ENCODE measurements at regions not wholly inside any gene's neighbourhood (a gene's known extent, or its start where the extent isn't known, plus 50 kb on each side); places are given as distances from the start of the nearest gene placed in this dataset.
"Not testable (repeated sequence)": the region's sequence is repeated elsewhere in the genome, so short reads cannot be mapped to it uniquely, and the experiment has no call there.

GRCh38 chr3:178095522-178095921 lies 440.7 kb upstream of the KCNMB2 start:
- DNase-seq = no peak

GRCh38 chr3:178096955-178097354 lies 439.3 kb upstream of the KCNMB2 start:
- no peak for DNase-seq

GRCh38 chr3:178097576-178097975 lies 438.7 kb upstream of the KCNMB2 start:
- DNase-seq = no peak

- no peak for DNase-seq
Measured at GRCh38 chr3:178099274-178099673, 437.0 kb upstream of the KCNMB2 start.

GRCh38 chr3:178099862-178100261 lies 436.4 kb upstream of the KCNMB2 start:
- no peak for DNase-seq

GRCh38 chr3:178100908-178101307 lies 435.3 kb upstream of the KCNMB2 start:
- no peak for DNase-seq

- no peak for DNase-seq
Measured at GRCh38 chr3:178103140-178103539, 433.1 kb upstream of the KCNMB2 start.

- DNase-seq = no peak
Measured at GRCh38 chr3:178107804-178108203, 428.4 kb upstream of the KCNMB2 start.

- no peak for DNase-seq
Measured at GRCh38 chr3:178109691-178110090, 426.5 kb upstream of the KCNMB2 start.

- DNase-seq = no peak
Measured at GRCh38 chr3:178112134-178112533, 424.1 kb upstream of the KCNMB2 start.

GRCh38 chr3:178112552-178112951 lies 423.7 kb upstream of the KCNMB2 start:
- DNase-seq = not testable (repeated sequence)

GRCh38 chr3:178117641-178118040 lies 418.6 kb upstream of the KCNMB2 start:
- DNase-seq = no peak

- not testable (repeated sequence) for DNase-seq
Measured at GRCh38 chr3:178119608-178120295, 416.5 kb upstream of the KCNMB2 start.

- DNase-seq = no peak
Measured at GRCh38 chr3:178120367-178120766, 415.9 kb upstream of the KCNMB2 start.

GRCh38 chr3:178126686-178127085 lies 409.6 kb upstream of the KCNMB2 start:
- DNase-seq = no peak

GRCh38 chr3:178127221-178127620 lies 409.0 kb upstream of the KCNMB2 start:
- DNase-seq = no peak

GRCh38 chr3:178129109-178129508 lies 407.1 kb upstream of the KCNMB2 start:
- DNase-seq = no peak

GRCh38 chr3:178131801-178132200 lies 404.4 kb upstream of the KCNMB2 start:
- no peak for DNase-seq

- no peak for DNase-seq
Measured at GRCh38 chr3:178137206-178137605, 399.0 kb upstream of the KCNMB2 start.

- no peak for DNase-seq
Measured at GRCh38 chr3:178137831-178138230, 398.4 kb upstream of the KCNMB2 start.

GRCh38 chr3:178139116-178139515 lies 397.1 kb upstream of the KCNMB2 start:
- DNase-seq = no peak

- DNase-seq = no peak
Measured at GRCh38 chr3:178140531-178141304, 395.5 kb upstream of the KCNMB2 start.

GRCh38 chr3:178141305-178141684 lies 394.9 kb upstream of the KCNMB2 start:
- DNase-seq = not testable (repeated sequence)

- DNase-seq = no peak
Measured at GRCh38 chr3:178146406-178146831, 389.8 kb upstream of the KCNMB2 start.

- DNase-seq = no peak
Measured at GRCh38 chr3:178147001-178147400, 389.2 kb upstream of the KCNMB2 start.

Data from SW 1271 (cell line).